ENCODE measurements at regions not wholly inside any gene's neighbourhood (a gene's known extent, or its start where the extent isn't known, plus 50 kb on each side); places are given as distances from the start of the nearest gene placed in this dataset.
"Not testable (repeated sequence)": the region's sequence is repeated elsewhere in the genome, so short reads cannot be mapped to it uniquely, and the experiment has no call there.

GRCh38 chr6:147977851-147978465 is 364.7 kb upstream of the SASH1 start:
- no peak for DNase-seq (ENCODE audit: low read depth)

GRCh38 chr6:147979966-147980365 is 362.7 kb upstream of the SASH1 start:
- no peak for DNase-seq (ENCODE audit: low read depth)

- DNase-seq (ENCODE audit: low read depth), result no peak
Observed at GRCh38 chr6:147983581-147984366, 358.9 kb upstream of the SASH1 start.

- DNase-seq (ENCODE audit: low read depth), result no peak
Observed at GRCh38 chr6:147986846-147987245, 355.8 kb upstream of the SASH1 start.

GRCh38 chr6:147990159-147990558 is 352.5 kb upstream of the SASH1 start:
- DNase-seq (ENCODE audit: low read depth), result no peak

- DNase-seq (ENCODE audit: low read depth), result no peak
Observed at GRCh38 chr6:147991961-147992360, 350.7 kb upstream of the SASH1 start.

GRCh38 chr6:147999001-147999540 is 343.6 kb upstream of the SASH1 start:
- no peak for DNase-seq (ENCODE audit: low read depth)

GRCh38 chr6:148001844-148002642 is 340.6 kb upstream of the SASH1 start:
- no peak for DNase-seq (ENCODE audit: low read depth)

GRCh38 chr6:148004651-148005050 is 338.0 kb upstream of the SASH1 start:
- DNase-seq (ENCODE audit: low read depth), result no peak

- DNase-seq (ENCODE audit: low read depth), result no peak
Observed at GRCh38 chr6:148005806-148006205, 336.8 kb upstream of the SASH1 start.

- not testable (repeated sequence) for DNase-seq (ENCODE audit: low read depth)
Observed at GRCh38 chr6:148010516-148010915, 332.1 kb upstream of the SASH1 start.

GRCh38 chr6:148016013-148016412 is 326.6 kb upstream of the SASH1 start:
- DNase-seq (ENCODE audit: low read depth), result no peak

- no peak for DNase-seq (ENCODE audit: low read depth)
Observed at GRCh38 chr6:148021165-148021564, 321.5 kb upstream of the SASH1 start.

- no peak for DNase-seq (ENCODE audit: low read depth)
Observed at GRCh38 chr6:148021699-148022098, 320.9 kb upstream of the SASH1 start.

- not testable (repeated sequence) for DNase-seq (ENCODE audit: low read depth)
Observed at GRCh38 chr6:148022279-148022678, 320.4 kb upstream of the SASH1 start.

GRCh38 chr6:148027201-148027600 is 315.4 kb upstream of the SASH1 start:
- no peak for DNase-seq (ENCODE audit: low read depth)

- DNase-seq (ENCODE audit: low read depth), result no peak
Observed at GRCh38 chr6:148035806-148036390, 306.7 kb upstream of the SASH1 start.

- DNase-seq (ENCODE audit: low read depth), result no peak
Observed at GRCh38 chr6:148037496-148037895, 305.1 kb upstream of the SASH1 start.

- no peak for DNase-seq (ENCODE audit: low read depth)
Observed at GRCh38 chr6:148041546-148041945, 301.1 kb upstream of the SASH1 start.

- no peak for DNase-seq (ENCODE audit: low read depth)
Observed at GRCh38 chr6:148042536-148042935, 300.1 kb upstream of the SASH1 start.

GRCh38 chr6:148044261-148044751 is 298.3 kb upstream of the SASH1 start:
- DNase-seq (ENCODE audit: low read depth), result no peak

GRCh38 chr6:148044921-148045320 is 297.7 kb upstream of the SASH1 start:
- no peak for DNase-seq (ENCODE audit: low read depth)
